ENCODE measurements at regions not wholly inside any gene's neighbourhood (a gene's known extent, or its start where the extent isn't known, plus 50 kb on each side); places are given as distances from the start of the nearest gene placed in this dataset.

GRCh38 chr10:118537623-118538022 is 57.8 kb downstream of the PRLHR start:
- no peak for TF ChIP-seq CTCF (IDR thresholded peaks at IDR 0.05; ENCODE audit: low read depth, low read length, missing control alignments)
- no peak for DNase-seq (ENCODE audit: low read depth)
- H3K4me3 ChIP-seq (ENCODE audit: low read depth, low read length), result no peak overlapping the region

GRCh38 chr10:118534136-118534535 is 61.3 kb downstream of the PRLHR start:
- H3K4me3 ChIP-seq (ENCODE audit: low read depth, low read length), result no peak overlapping the region
- DNase-seq (ENCODE audit: low read depth), result no peak
- no peak for TF ChIP-seq CTCF (IDR thresholded peaks at IDR 0.05; ENCODE audit: low read depth, low read length, missing control alignments)

GRCh38 chr10:118531105-118531852 is 64.2 kb downstream of the PRLHR start:
- no peak for TF ChIP-seq CTCF (IDR thresholded peaks at IDR 0.05; ENCODE audit: low read depth, low read length, missing control alignments)
- no peak overlapping the region for H3K4me3 ChIP-seq (ENCODE audit: low read depth, low read length)
- DNase-seq (ENCODE audit: low read depth), result no peak

GRCh38 chr10:118528426-118528825 is 67.0 kb downstream of the PRLHR start:
- no peak for DNase-seq (ENCODE audit: low read depth)
- TF ChIP-seq CTCF (IDR thresholded peaks at IDR 0.05; ENCODE audit: low read depth, low read length, missing control alignments), result no peak
- H3K4me3 ChIP-seq (ENCODE audit: low read depth, low read length), result no peak overlapping the region

GRCh38 chr10:118523775-118524174 is 71.7 kb downstream of the PRLHR start:
- TF ChIP-seq CTCF (IDR thresholded peaks at IDR 0.05; ENCODE audit: low read depth, low read length, missing control alignments), result no peak
- no peak for DNase-seq (ENCODE audit: low read depth)
- H3K4me3 ChIP-seq (ENCODE audit: low read depth, low read length), result no peak overlapping the region

- DNase-seq (ENCODE audit: low read depth), result no peak
- no peak overlapping the region for H3K4me3 ChIP-seq (ENCODE audit: low read depth, low read length)
- TF ChIP-seq CTCF (IDR thresholded peaks at IDR 0.05; ENCODE audit: low read depth, low read length, missing control alignments), result no peak
Observed at GRCh38 chr10:118522791-118523498, 72.5 kb downstream of the PRLHR start.

Measured in GM12864 (cell line).